Vagina (tissue), 2 donors: ENCODE measurements at regions not wholly inside any gene's neighbourhood (a gene's known extent, or its start where the extent isn't known, plus 50 kb on each side); places are given as distances from the start of the nearest gene placed in this dataset.

Experiments
- CTCF ChIP-seq, 3 experiments: fragments of 450-650 bp in 2 of 3; fragments of 200-600 bp in 1 of 3; sonication (generic) in 1 of 3; IDR thresholded peaks; one replicate each; pipeline ENCODE4 v1.5.1; 2017 to 2019; ENCODE audit warnings: antibody characterized with exemption in 3 of 3, mild to moderate bottlenecking in 2 of 3, moderate library complexity in 2 of 3
- POLR2A ChIP-seq, 2 donors: fragments of 450-650 bp; IDR thresholded peaks; one replicate each; pipeline ENCODE4 v1.6.1; 2017; ENCODE audit warnings: antibody characterized with exemption in 2 of 2, mild to moderate bottlenecking in 2 of 2, moderate library complexity in 2 of 2

GRCh38 chr13:84658491-84659358, 776.5 kb upstream of the SLITRK1 start:
- TF ChIP-seq CTCF (IDR thresholded peaks at IDR 0.05) (no peak), POLR2A (IDR thresholded peaks at IDR 0.05) (no peak)
